HG03175 (cell line): ENCODE measurements at regions not wholly inside any gene's neighbourhood (a gene's known extent, or its start where the extent isn't known, plus 50 kb on each side); places are given as distances from the start of the nearest gene placed in this dataset.

Source experiments
- ATAC-seq: cut with Tn5 transposase; IDR thresholded peaks from one replicate; pipeline ENCODE4 v1.9.1; 2021; ENCODE audit warnings: mild to moderate bottlenecking, moderate library complexity; ENCODE audit not compliant: unreplicated experiment

- ATAC-seq = no peak
These were observed 459.4 kb upstream of the PCDH20 start for GRCh38 chr13:61874970-61875579.

- ATAC-seq = no peak
These were observed 458.1 kb upstream of the PCDH20 start for GRCh38 chr13:61873717-61874116.

- no peak for ATAC-seq
These were observed 441.5 kb upstream of the PCDH20 start for GRCh38 chr13:61857198-61857597.

- ATAC-seq = no peak
These were observed 436.5 kb upstream of the PCDH20 start for GRCh38 chr13:61852116-61852619.

- no peak for ATAC-seq
These were observed 435.1 kb upstream of the PCDH20 start for GRCh38 chr13:61850794-61851193.

- ATAC-seq = no peak
These were observed 422.9 kb upstream of the PCDH20 start for GRCh38 chr13:61838568-61838967.

GRCh38 chr13:61833228-61833627 is 417.6 kb upstream of the PCDH20 start:
- ATAC-seq = no peak

- ATAC-seq = no peak
These were observed 415.4 kb upstream of the PCDH20 start for GRCh38 chr13:61831026-61831425.

- ATAC-seq = no peak
These were observed 414.8 kb upstream of the PCDH20 start for GRCh38 chr13:61830475-61830874.

GRCh38 chr13:61824168-61824567 is 408.5 kb upstream of the PCDH20 start:
- ATAC-seq = no peak

GRCh38 chr13:61812286-61812685 is 396.6 kb upstream of the PCDH20 start:
- no peak for ATAC-seq

- no peak for ATAC-seq
These were observed 394.4 kb upstream of the PCDH20 start for GRCh38 chr13:61810065-61810464.

- ATAC-seq = no peak
These were observed 381.7 kb upstream of the PCDH20 start for GRCh38 chr13:61797397-61797796.

- ATAC-seq = no peak
These were observed 379.9 kb upstream of the PCDH20 start for GRCh38 chr13:61795580-61795979.

GRCh38 chr13:61779456-61779855 is 363.8 kb upstream of the PCDH20 start:
- ATAC-seq = no peak

GRCh38 chr13:61778531-61778930 is 362.9 kb upstream of the PCDH20 start:
- no peak for ATAC-seq

- no peak for ATAC-seq
These were observed 362.2 kb upstream of the PCDH20 start for GRCh38 chr13:61777899-61778298.

- ATAC-seq = no peak
These were observed 361.6 kb upstream of the PCDH20 start for GRCh38 chr13:61777271-61777670.

- no peak for ATAC-seq
These were observed 359.3 kb upstream of the PCDH20 start for GRCh38 chr13:61774903-61775302.

GRCh38 chr13:61770681-61771080 is 355.0 kb upstream of the PCDH20 start:
- ATAC-seq = no peak

GRCh38 chr13:61768175-61768574 is 352.5 kb upstream of the PCDH20 start:
- ATAC-seq = no peak

GRCh38 chr13:61766667-61767058 is 351.0 kb upstream of the PCDH20 start:
- ATAC-seq = no peak
